H7 (cell line): ENCODE measurements at regions not wholly inside any gene's neighbourhood (a gene's known extent, or its start where the extent isn't known, plus 50 kb on each side); places are given as distances from the start of the nearest gene placed in this dataset.

Experiments used
- DNase-seq: peaks from one replicate; pipeline ENCODE4 v3.0.0; 2012
- H3K27me3 ChIP-seq: 2 replicates; pipeline ENCODE4 v1.6.0; 2011; ENCODE audit warnings: mild to moderate bottlenecking, low read length; ENCODE audit not compliant: control insufficient read depth, insufficient read depth
- H3K36me3 ChIP-seq: replicated peaks from 2 replicates; pipeline ENCODE4 v1.5.1; 2011; ENCODE audit warnings: low read length; ENCODE audit not compliant: control insufficient read depth, insufficient read depth
- H3K4me3 ChIP-seq: 2 replicates; pipeline ENCODE4 v1.5.1; 2011; ENCODE audit warnings: low read depth, mild to moderate bottlenecking, control low read depth, low read length, moderate library complexity; ENCODE audit not compliant: insufficient read depth

GRCh38 chr15:62637950-62638619 is 404.5 kb upstream of the TPM1 start:
- DNase-seq = no peak
- Histone ChIP-seq H3K36me3 (no peaks in the 10 kb centered on the region), H3K4me3 (no peak overlapping the region), H3K27me3 (no peaks in the 10 kb centered on the region)

- DNase-seq = no peak
- no peak overlapping the region for H3K4me3 ChIP-seq
- no peaks in the 10 kb centered on the region for H3K27me3 ChIP-seq
Observed at GRCh38 chr15:62639432-62639831, 403.1 kb upstream of the TPM1 start.

DNA sequence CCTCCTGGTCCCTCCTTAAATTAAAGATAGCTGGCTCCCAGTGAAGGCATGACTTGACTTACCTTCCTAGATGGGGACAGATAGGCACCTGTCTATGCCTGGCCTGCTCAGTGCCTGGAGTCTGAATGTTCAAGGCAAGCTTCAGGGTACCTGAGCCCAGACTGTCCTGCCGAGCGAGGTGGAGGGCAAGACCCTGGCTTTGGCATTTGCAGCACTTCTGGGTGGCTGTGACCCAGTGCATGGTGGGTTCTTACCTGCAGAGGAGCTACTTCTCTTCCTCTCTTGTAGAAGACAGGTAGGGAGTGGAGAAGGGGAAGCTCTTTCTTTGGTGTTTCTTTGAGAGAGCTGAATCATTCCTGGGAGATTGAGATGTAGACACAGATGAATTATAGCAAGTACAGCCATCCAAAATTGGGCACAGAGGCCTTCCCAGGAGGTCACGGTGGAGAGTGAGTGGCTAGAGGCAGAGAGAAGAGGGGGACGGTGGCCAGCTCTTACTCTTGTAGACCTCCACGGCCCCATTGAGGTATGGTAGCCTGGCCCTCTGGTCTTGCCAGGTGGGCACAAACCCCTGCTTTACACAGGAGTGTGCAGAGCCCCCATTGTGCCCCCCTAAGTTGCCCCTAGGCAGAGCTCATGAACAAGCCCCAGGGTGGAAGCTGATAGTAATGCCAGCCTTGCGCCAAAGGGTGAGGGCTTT is 402.5 kb upstream of the TPM1 start:
- Histone ChIP-seq H3K4me3 (no peak overlapping the region), H3K36me3 (no peaks in the 10 kb centered on the region), H3K27me3 (no peaks in the 10 kb centered on the region)
- DNase-seq = no peak

More at GRCh38 chr15:62639432-62639831, 403.1 kb upstream of the TPM1 start:
- no peaks in the 10 kb centered on the region for H3K36me3 ChIP-seq

GRCh38 chr15:62641825-62642224 is 400.7 kb upstream of the TPM1 start:
- Histone ChIP-seq H3K4me3 (no peak overlapping the region), H3K27me3 (no peaks in the 10 kb centered on the region), H3K36me3 (no peaks in the 10 kb centered on the region)
- no peak for DNase-seq

- H3K4me3 ChIP-seq = no peak overlapping the region
- H3K27me3 ChIP-seq = no peaks in the 10 kb centered on the region
- no peak for DNase-seq
- H3K36me3 ChIP-seq = no peaks in the 10 kb centered on the region
Observed at GRCh38 chr15:62643572-62643971, 399.0 kb upstream of the TPM1 start.

DNA sequence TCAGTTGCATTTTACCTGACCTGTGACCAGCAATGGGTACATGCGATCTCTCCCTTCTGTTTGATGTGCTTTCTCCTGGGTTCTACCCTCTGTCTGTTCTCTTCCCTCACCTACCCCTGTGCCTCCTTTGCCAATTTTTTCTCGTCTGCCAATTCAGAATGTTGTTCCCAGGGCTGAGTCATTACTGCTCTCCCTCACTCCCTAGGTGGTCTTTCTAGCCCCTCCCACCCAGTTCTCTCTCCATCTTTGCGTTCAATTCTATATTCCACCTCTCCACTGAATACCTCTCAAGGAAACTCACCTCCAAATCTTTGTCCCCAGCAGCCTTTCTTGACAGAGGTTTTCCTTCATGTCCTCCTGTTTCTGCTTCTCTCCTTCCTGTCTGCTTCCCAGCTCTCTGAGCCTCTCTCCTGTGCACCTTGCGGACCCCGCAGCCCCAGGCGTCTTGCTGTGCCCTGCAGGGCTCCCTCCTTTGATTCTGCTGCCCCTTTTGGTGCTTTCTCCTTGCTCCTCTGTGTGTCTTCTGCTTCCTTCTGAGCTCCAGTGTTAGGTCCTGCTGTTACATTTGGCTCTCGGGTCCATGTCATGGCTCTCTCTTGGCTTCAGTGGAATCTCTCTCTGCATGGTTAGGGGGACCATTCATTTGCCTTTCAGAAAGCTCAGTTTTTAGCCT is 398.2 kb upstream of the TPM1 start:
- Histone ChIP-seq H3K36me3 (no peaks in the 10 kb centered on the region), H3K27me3 (no peaks in the 10 kb centered on the region), H3K4me3 (no peak overlapping the region)
- no peak for DNase-seq

DNA sequence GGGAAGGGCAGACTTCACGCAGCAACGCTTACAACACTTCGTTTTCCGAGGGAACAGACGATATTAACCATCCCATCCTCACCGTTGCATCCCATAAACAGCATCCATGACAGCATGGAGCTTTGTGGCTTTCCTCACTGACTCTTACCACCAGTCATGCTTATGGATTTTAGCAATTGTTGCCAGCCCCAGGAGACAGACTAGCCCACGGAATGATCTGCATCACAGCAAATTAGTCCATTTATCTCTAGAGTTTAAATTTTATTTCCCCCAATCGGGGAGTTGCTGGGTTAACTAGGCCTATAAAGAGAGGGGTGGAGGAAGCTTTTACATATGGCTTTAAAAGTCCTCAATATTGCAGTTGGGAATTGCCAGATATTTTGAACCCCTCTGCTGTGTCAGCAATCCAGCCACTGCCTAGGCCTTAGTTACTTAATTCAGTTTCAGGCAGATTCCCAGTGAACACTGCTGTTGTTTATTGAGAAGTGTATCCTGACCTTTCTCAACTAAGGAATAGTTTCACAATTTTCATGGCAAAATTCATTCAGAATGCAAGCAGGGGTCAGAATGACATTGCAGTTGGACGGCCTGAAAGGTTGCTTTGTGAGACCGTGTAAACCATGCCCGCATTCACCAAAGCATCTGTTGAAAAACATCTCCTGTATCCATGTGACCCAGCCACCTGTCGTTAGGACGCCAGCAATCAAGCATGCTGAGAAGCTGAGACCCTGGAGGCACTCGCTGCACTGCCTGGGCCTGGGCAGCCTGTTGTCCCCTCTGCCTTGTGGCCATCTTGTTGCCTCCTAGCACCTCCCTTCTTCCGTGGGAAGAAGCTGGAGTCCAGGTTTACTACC is 397.4 kb upstream of the TPM1 start:
- Histone ChIP-seq H3K36me3 (no peaks in the 10 kb centered on the region), H3K4me3 (no peak overlapping the region), H3K27me3 (no peaks in the 10 kb centered on the region)
- no peak for DNase-seq

DNA sequence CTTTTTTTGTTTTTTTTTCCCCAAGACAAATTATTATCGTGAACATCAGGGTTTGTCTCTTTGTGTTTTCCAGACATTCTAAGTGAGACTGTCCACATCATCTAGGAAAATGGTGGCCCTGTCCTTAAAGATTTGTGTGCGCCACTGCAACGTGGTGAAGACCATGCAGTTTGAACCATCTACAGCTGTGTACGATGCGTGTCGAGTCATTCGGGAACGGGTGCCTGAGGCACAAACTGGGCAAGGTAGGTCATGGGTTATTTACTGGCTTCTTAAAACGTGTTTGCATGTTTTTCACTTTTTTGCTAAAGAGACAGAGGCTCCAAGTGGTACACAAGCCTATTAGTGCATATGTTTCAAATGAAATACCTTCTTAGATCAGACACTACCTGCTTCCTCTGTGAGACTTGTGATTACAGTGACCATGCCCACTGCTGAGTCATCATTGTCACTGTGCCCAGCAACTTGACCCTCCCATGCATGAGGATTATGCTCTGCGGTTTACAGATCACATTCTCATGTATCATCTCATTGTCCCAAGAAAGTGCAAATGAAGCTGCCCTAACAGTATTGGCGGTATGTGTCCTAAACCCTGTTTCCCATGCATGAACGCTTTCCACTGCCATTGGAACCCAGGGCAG is 395.2 kb upstream of the TPM1 start:
- no peak for DNase-seq
- no peaks in the 10 kb centered on the region for H3K27me3 ChIP-seq
- H3K36me3 ChIP-seq = no peaks in the 10 kb centered on the region
- no peak overlapping the region for H3K4me3 ChIP-seq

- no peaks in the 10 kb centered on the region for H3K27me3 ChIP-seq
- H3K4me3 ChIP-seq = no peak overlapping the region
- DNase-seq = no peak
- no peaks in the 10 kb centered on the region for H3K36me3 ChIP-seq
Observed at GRCh38 chr15:62647843-62648505, 394.6 kb upstream of the TPM1 start.

GRCh38 chr15:62648954-62649353 is 393.6 kb upstream of the TPM1 start:
- peaks cover 1% of the 10 kb centered on the region; the same call in 1 of the 2 replicates for H3K36me3 ChIP-seq
- no peaks in the 10 kb centered on the region for H3K27me3 ChIP-seq
- H3K4me3 ChIP-seq = no peak overlapping the region
- no peak for DNase-seq

- H3K36me3 ChIP-seq = peaks cover 1% of the 10 kb centered on the region; the same call in 1 of the 2 replicates
- no peak overlapping the region for H3K4me3 ChIP-seq
- DNase-seq = no peak
- H3K27me3 ChIP-seq = no peaks in the 10 kb centered on the region
Observed at GRCh38 chr15:62649793-62650420, 392.6 kb upstream of the TPM1 start.

DNA sequence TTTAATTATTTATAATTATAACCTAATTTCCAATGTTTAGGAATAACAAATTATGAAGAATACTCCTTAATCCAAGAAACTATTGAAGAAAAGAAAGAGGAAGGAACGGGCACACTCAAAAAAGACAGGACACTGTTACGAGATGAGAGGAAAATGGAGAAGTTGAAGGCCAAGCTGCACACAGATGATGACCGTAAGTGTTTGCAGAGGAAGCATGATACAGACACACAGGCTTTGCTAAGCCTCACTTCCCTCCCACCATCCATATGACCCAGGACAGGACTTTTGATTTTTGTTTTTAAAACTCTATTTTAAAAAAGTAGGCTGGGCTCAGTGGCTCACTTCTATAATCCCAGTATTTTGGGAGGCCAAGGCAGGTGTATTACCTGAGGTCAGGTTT is 389.4 kb upstream of the TPM1 start:
- peaks cover 1% of the 10 kb centered on the region; the same call in 1 of the 2 replicates for H3K36me3 ChIP-seq
- DNase-seq = no peak
- no peaks in the 10 kb centered on the region for H3K27me3 ChIP-seq
- H3K4me3 ChIP-seq = no peak overlapping the region

DNA sequence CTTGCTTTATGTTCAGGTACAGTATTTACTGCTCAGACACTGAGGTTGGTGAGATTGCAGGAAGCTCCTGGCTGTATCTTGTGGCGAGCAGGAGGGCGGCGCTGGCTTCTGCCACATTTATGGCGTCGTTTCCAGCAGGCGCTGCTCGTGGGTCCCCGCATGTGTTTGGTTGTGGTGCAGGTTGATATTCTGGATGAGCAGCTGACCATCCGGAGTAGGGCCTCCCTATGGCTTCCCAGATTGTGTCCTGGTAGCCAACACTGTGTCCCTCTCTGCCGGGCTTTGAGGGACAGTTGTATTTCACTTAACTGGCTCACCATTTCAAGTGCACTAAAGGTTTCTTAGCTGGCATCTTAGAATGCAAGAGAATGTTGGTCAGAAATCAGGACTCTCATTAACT is 386.5 kb upstream of the TPM1 start:
- Histone ChIP-seq H3K4me3 (no peak overlapping the region), H3K27me3 (no peaks in the 10 kb centered on the region), H3K36me3 (peaks cover 1% of the 10 kb centered on the region; the same call in 1 of the 2 replicates)
- no peak for DNase-seq
